BLaER1 (cell line): ENCODE measurements at regions not wholly inside any gene's neighbourhood (a gene's known extent, or its start where the extent isn't known, plus 50 kb on each side); places are given as distances from the start of the nearest gene placed in this dataset.
"Not testable (repeated sequence)": the region's sequence is repeated elsewhere in the genome, so short reads cannot be mapped to it uniquely, and the experiment has no call there.

Source experiments
- H3K27ac ChIP-seq: shearing (Covaris generic); formaldehyde crosslinking; 2 replicates; pipeline ENCODE4 v1.8.1; 2022
- H3K27me3 ChIP-seq: shearing (Covaris generic); formaldehyde crosslinking; 2 replicates; pipeline ENCODE4 v1.8.1; 2022
- H3K36me3 ChIP-seq: shearing (Covaris generic); formaldehyde crosslinking; 2 replicates; pipeline ENCODE4 v1.8.1; 2022
- H3K4me1 ChIP-seq: shearing (Covaris generic); formaldehyde crosslinking; 2 replicates; pipeline ENCODE4 v1.8.1; 2022
- H3K4me2 ChIP-seq: shearing (Covaris generic); formaldehyde crosslinking; 2 replicates; pipeline ENCODE4 v1.8.1; 2022
- H3K4me3 ChIP-seq: shearing (Covaris generic); formaldehyde crosslinking; 2 replicates; pipeline ENCODE4 v1.8.1; 2022
- H3K9ac ChIP-seq: shearing (Covaris generic); formaldehyde crosslinking; 2 replicates; pipeline ENCODE4 v1.8.1; 2022
- H3K9me3 ChIP-seq: shearing (Covaris generic); formaldehyde crosslinking; 2 replicates; pipeline ENCODE4 v1.8.1; 2022
- H4K20me1 ChIP-seq: shearing (Covaris generic); formaldehyde crosslinking; 2 replicates; pipeline ENCODE4 v1.8.1; 2022
- Cebpa-rat ChIP-seq: shearing (Covaris generic); IDR thresholded peaks from 2 replicates; pipeline ENCODE4 v1.8.1; 2022

GRCh38 chr5:118511846-118512245, 476.5 kb downstream of the DTWD2 start:
- Histone ChIP-seq H3K9ac (no peak overlapping the region), H3K4me1 (peaks cover 10% of the 10 kb centered on the region), H3K27me3 (no peaks in the 10 kb centered on the region), H3K27ac (no peak overlapping the region), H4K20me1 (no peaks in the 10 kb centered on the region), H3K4me2 (no peak overlapping the region), H3K4me3 (no peak overlapping the region), H3K9me3 (no peaks in the 10 kb centered on the region), H3K36me3 (no peaks in the 10 kb centered on the region)
- no peak for TF ChIP-seq Cebpa-rat

- Histone ChIP-seq H3K4me1 (peaks cover 23% of the 10 kb centered on the region), H3K36me3 (no peaks in the 10 kb centered on the region), H3K9me3 (peaks cover 31% of the 10 kb centered on the region), H3K9ac (no peak overlapping the region), H4K20me1 (no peaks in the 10 kb centered on the region), H3K27ac (peak overlapping the region; percentile 27; the same call in 1 of the 2 replicates), H3K4me2 (peak overlapping the region; percentile 59), H3K4me3 (no peak overlapping the region), H3K27me3 (no peaks in the 10 kb centered on the region)
- no peak for TF ChIP-seq Cebpa-rat
These were observed 482.0 kb downstream of the DTWD2 start for GRCh38 chr5:118506217-118506852.

GRCh38 chr5:118502232-118502631, 486.1 kb downstream of the DTWD2 start:
- Histone ChIP-seq H3K9me3 (peaks cover 31% of the 10 kb centered on the region), H3K4me1 (peaks cover 17% of the 10 kb centered on the region)
- not testable (repeated sequence) for H3K27me3 ChIP-seq, H3K36me3 ChIP-seq, H3K4me2 ChIP-seq, H3K4me3 ChIP-seq, H3K9ac ChIP-seq, H4K20me1 ChIP-seq, H3K27ac ChIP-seq

- Histone ChIP-seq H3K4me1 (no peaks in the 10 kb centered on the region), H3K27me3 (no peaks in the 10 kb centered on the region), H3K27ac (no peak overlapping the region), H4K20me1 (no peaks in the 10 kb centered on the region), H3K9me3 (peaks cover 4% of the 10 kb centered on the region; the same call in 1 of the 2 replicates), H3K4me3 (no peak overlapping the region), H3K36me3 (no peaks in the 10 kb centered on the region), H3K9ac (no peak overlapping the region), H3K4me2 (no peak overlapping the region)
- no peak for TF ChIP-seq Cebpa-rat
These were observed 497.0 kb downstream of the DTWD2 start for GRCh38 chr5:118491351-118491750.

- Histone ChIP-seq H3K4me3 (no peak overlapping the region), H4K20me1 (no peaks in the 10 kb centered on the region), H3K9me3 (peaks cover 22% of the 10 kb centered on the region), H3K36me3 (no peaks in the 10 kb centered on the region), H3K4me1 (peaks cover 14% of the 10 kb centered on the region; the same call in 1 of the 2 replicates), H3K27me3 (no peaks in the 10 kb centered on the region), H3K4me2 (no peak overlapping the region), H3K9ac (no peak overlapping the region), H3K27ac (no peak overlapping the region)
- TF ChIP-seq Cebpa-rat = no peak
These were observed 501.6 kb downstream of the DTWD2 start for GRCh38 chr5:118486647-118487225.

GRCh38 chr5:118479285-118479684, 509.1 kb downstream of the DTWD2 start:
- Histone ChIP-seq H3K4me1 (peaks cover 28% of the 10 kb centered on the region; the same call in 1 of the 2 replicates), H3K36me3 (no peaks in the 10 kb centered on the region), H3K4me2 (peak overlapping the region; percentile 13; the same call in 1 of the 2 replicates), H4K20me1 (no peaks in the 10 kb centered on the region), H3K27ac (no peak overlapping the region), H3K9ac (no peak overlapping the region), H3K9me3 (peaks cover 31% of the 10 kb centered on the region), H3K4me3 (no peak overlapping the region), H3K27me3 (no peaks in the 10 kb centered on the region)
- TF ChIP-seq Cebpa-rat = no peak

GRCh38 chr5:118478852-118479251, 509.5 kb downstream of the DTWD2 start:
- Histone ChIP-seq H3K27me3 (no peaks in the 10 kb centered on the region), H3K27ac (no peak overlapping the region), H4K20me1 (no peaks in the 10 kb centered on the region), H3K4me2 (peak overlapping the region; percentile 13; the same call in 1 of the 2 replicates), H3K36me3 (no peaks in the 10 kb centered on the region), H3K9ac (no peak overlapping the region), H3K4me3 (no peak overlapping the region), H3K9me3 (peaks cover 26% of the 10 kb centered on the region), H3K4me1 (peaks cover 28% of the 10 kb centered on the region; the same call in 1 of the 2 replicates)
- TF ChIP-seq Cebpa-rat = no peak

- H3K4me3 ChIP-seq = no peak overlapping the region
- no peak for TF ChIP-seq Cebpa-rat
These were observed 520.3 kb downstream of the DTWD2 start for GRCh38 chr5:118468085-118468484.

GRCh38 chr5:118467103-118467502, 521.2 kb downstream of the DTWD2 start:
- Histone ChIP-seq H3K36me3 (no peaks in the 10 kb centered on the region), H3K9ac (no peak overlapping the region), H3K9me3 (no peaks in the 10 kb centered on the region), H3K27ac (no peak overlapping the region), H4K20me1 (no peaks in the 10 kb centered on the region), H3K4me3 (no peak overlapping the region), H3K27me3 (no peaks in the 10 kb centered on the region), H3K4me1 (peaks cover 18% of the 10 kb centered on the region), H3K4me2 (peak overlapping the region; percentile 21; the same call in 1 of the 2 replicates)
- no peak for TF ChIP-seq Cebpa-rat

More at GRCh38 chr5:118468085-118468484, 520.3 kb downstream of the DTWD2 start:
- Histone ChIP-seq H3K4me2 (no peak overlapping the region), H3K27me3 (no peaks in the 10 kb centered on the region), H3K27ac (no peak overlapping the region), H3K36me3 (no peaks in the 10 kb centered on the region), H3K9ac (no peak overlapping the region), H4K20me1 (no peaks in the 10 kb centered on the region), H3K9me3 (no peaks in the 10 kb centered on the region), H3K4me1 (peaks cover 22% of the 10 kb centered on the region)

GRCh38 chr5:118466418-118466817, 521.9 kb downstream of the DTWD2 start:
- no peaks in the 10 kb centered on the region for H3K36me3 ChIP-seq
- no peak for TF ChIP-seq Cebpa-rat
- H4K20me1 ChIP-seq = no peaks in the 10 kb centered on the region
- no peak overlapping the region for H3K27ac ChIP-seq
- H3K9me3 ChIP-seq = no peaks in the 10 kb centered on the region
- no peak overlapping the region for H3K4me3 ChIP-seq
- H3K4me2 ChIP-seq = no peak overlapping the region
- peaks cover 11% of the 10 kb centered on the region; the same call in 1 of the 2 replicates for H3K4me1 ChIP-seq
- H3K27me3 ChIP-seq = no peaks in the 10 kb centered on the region
- no peak overlapping the region for H3K9ac ChIP-seq
